CD4-positive, alpha-beta T cell (primary cell): ENCODE measurements at regions not wholly inside any gene's neighbourhood (a gene's known extent, or its start where the extent isn't known, plus 50 kb on each side); places are given as distances from the start of the nearest gene placed in this dataset.

Experiments
- ATAC-seq: fragments of 200-7000 bp; cut with Tn5 transposase; one replicate; pipeline ENCODE4 v1.10.0; 2022; ENCODE audit warnings: mild to moderate bottlenecking; ENCODE audit not compliant: poor library complexity
- CTCF ChIA-PET: fragments of 350-600 bp; sonication (Branson Sonifier 250); formaldehyde crosslinking; loops from one replicate; lab custom pipeline; 2021; ENCODE audit warnings: antibody characterized with exemption, inconsistent platforms; lab: Charles Lee
- POLR2A ChIA-PET: fragments of 350-600 bp; sonication (Branson Sonifier 250); formaldehyde crosslinking; loops from one replicate; lab custom pipeline; 2021; ENCODE audit warnings: antibody characterized with exemption, inconsistent platforms; lab: Charles Lee
- DNase-seq, 14 experiments: peaks; one replicate each; pipeline ENCODE4 v3.0.0-alpha.2; 2013 to 2020; ENCODE audit warnings: mixed read lengths in 2 of 14
- H3K27ac ChIP-seq, 2 donors: one replicate each; pipeline versions ENCODE4 v1.5.1 to v1.7.0; 2013; ENCODE audit warnings: low read length in 2 of 2, low read depth in 1 of 2, mild to moderate bottlenecking in 1 of 2
- H3K27me3 ChIP-seq, 2 experiments: 1 replicate in 1 of 2; 2 replicates in 1 of 2; pipeline versions ENCODE4 v1.6.1 to v1.7.0; 2013; ENCODE audit warnings: low read length in 2 of 2, control low read depth in 1 of 2, mild to moderate bottlenecking in 1 of 2, moderate library complexity in 1 of 2; ENCODE audit not compliant: insufficient read depth in 2 of 2, control insufficient read depth in 1 of 2
- H3K36me3 ChIP-seq: one replicate; pipeline ENCODE4 v1.6.1; 2013; ENCODE audit warnings: low read length, control low read depth; ENCODE audit not compliant: insufficient read depth
- H3K4me1 ChIP-seq: one replicate; pipeline ENCODE4 v1.6.1; 2013; ENCODE audit warnings: low read length, control low read depth; ENCODE audit not compliant: insufficient read depth
- H3K4me3 ChIP-seq: one replicate; pipeline ENCODE4 v1.5.1; 2013; ENCODE audit warnings: mild to moderate bottlenecking, low read length, moderate library complexity
- H3K9me3 ChIP-seq, 2 experiments: 1 replicate in 1 of 2; 2 replicates in 1 of 2; pipeline versions ENCODE4 v1.6.1 to v1.7.0; 2013; ENCODE audit warnings: low read length in 2 of 2, mild to moderate bottlenecking in 2 of 2, control low read depth in 1 of 2, moderate library complexity in 1 of 2; ENCODE audit not compliant: control insufficient read depth in 1 of 2, insufficient read depth in 1 of 2
- H3K27ac Mint-ChIP-seq: one replicate; pipeline ENCODE4 v1.8.0; 2020; ENCODE audit warnings: mixed read lengths
- H3K27me3 Mint-ChIP-seq: one replicate; pipeline ENCODE4 v1.8.0; 2021; ENCODE audit warnings: mixed read lengths
- H3K36me3 Mint-ChIP-seq: one replicate; pipeline ENCODE4 v1.8.0; 2021; ENCODE audit warnings: low read depth, mixed read lengths
- H3K4me1 Mint-ChIP-seq: one replicate; pipeline ENCODE4 v1.8.0; 2021; ENCODE audit warnings: low read depth, mixed read lengths
- H3K4me3 Mint-ChIP-seq: one replicate; pipeline ENCODE4 v1.8.0; 2020; ENCODE audit warnings: mild to moderate bottlenecking, mixed read lengths
- H3K9me3 Mint-ChIP-seq: one replicate; pipeline ENCODE4 v1.8.0; 2020; ENCODE audit warnings: mixed read lengths
- intact Hi-C, 2 experiments: fragments of 100-400 bp; cut with DNase I in 1 of 2; cut with micrococcal nuclease in 1 of 2; formaldehyde crosslinking; loops; one replicate each; pipeline versions ENCODE4 v1.15.1 to v1.9.0; 2023 to 2025; cut with DNase I, micrococcal nuclease
- TF ChIP-seq, protein P1 (sequence below): fragments of 200-600 bp; IDR thresholded peaks from one replicate; pipeline ENCODE4 v1.8.0; 2022; ENCODE audit warnings: antibody characterized with exemption, mild to moderate bottlenecking

DNA sequence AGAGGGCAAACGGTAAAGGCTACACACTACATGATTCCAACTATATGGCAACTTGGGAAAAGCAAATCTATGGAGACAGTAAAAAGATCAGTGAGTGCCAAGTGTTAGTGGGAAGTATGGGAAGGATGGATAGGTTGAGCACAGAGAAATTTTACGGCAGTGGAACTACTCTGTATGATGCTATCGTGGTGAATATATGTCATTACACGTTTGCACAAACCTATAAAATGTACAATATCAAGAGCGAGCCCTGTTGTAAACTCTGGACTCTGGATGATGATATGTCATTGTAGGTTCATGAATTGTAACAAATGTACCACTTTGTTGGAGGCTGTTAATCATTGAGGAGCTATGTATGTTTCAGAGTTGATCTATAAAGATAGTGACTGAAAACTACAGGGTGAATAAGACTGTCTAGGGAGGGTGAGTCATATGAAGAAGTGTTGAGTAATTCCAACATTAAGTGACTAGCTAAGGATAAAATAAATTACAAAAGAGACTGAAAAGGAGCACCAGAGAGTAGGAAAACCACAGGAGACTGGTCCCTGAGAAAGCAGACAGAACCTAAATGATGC lies 349.2 kb upstream of the LMO3 start:
- peaks cover 0 to 12% of the 10 kb centered on the region in 2 experiments for H3K9me3 ChIP-seq
- CTCF ChIA-PET: no interaction called here
- Mint-ChIP-seq H3K36me3 (no peaks in the 10 kb centered on the region), H3K4me3 (no peak overlapping the region), H3K9me3 (peaks cover 23% of the 10 kb centered on the region), H3K27ac (no peak overlapping the region), H3K4me1 (no peaks in the 10 kb centered on the region), H3K27me3 (no peaks in the 10 kb centered on the region)
- POLR2A ChIA-PET: no interaction called here
- H3K36me3 ChIP-seq: no peaks in the 10 kb centered on the region
- H3K4me1 ChIP-seq: no peaks in the 10 kb centered on the region
- H3K27ac ChIP-seq: no peak overlapping the region
- DNase-seq (no peak), ATAC-seq (no peak)
- intact Hi-C loops: no loop called here
- TF ChIP-seq, protein P1, sequence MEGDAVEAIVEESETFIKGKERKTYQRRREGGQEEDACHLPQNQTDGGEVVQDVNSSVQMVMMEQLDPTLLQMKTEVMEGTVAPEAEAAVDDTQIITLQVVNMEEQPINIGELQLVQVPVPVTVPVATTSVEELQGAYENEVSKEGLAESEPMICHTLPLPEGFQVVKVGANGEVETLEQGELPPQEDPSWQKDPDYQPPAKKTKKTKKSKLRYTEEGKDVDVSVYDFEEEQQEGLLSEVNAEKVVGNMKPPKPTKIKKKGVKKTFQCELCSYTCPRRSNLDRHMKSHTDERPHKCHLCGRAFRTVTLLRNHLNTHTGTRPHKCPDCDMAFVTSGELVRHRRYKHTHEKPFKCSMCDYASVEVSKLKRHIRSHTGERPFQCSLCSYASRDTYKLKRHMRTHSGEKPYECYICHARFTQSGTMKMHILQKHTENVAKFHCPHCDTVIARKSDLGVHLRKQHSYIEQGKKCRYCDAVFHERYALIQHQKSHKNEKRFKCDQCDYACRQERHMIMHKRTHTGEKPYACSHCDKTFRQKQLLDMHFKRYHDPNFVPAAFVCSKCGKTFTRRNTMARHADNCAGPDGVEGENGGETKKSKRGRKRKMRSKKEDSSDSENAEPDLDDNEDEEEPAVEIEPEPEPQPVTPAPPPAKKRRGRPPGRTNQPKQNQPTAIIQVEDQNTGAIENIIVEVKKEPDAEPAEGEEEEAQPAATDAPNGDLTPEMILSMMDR: no peak
- H3K27me3 ChIP-seq: no peaks in the 10 kb centered on the region
- no peak overlapping the region for H3K4me3 ChIP-seq

DNA sequence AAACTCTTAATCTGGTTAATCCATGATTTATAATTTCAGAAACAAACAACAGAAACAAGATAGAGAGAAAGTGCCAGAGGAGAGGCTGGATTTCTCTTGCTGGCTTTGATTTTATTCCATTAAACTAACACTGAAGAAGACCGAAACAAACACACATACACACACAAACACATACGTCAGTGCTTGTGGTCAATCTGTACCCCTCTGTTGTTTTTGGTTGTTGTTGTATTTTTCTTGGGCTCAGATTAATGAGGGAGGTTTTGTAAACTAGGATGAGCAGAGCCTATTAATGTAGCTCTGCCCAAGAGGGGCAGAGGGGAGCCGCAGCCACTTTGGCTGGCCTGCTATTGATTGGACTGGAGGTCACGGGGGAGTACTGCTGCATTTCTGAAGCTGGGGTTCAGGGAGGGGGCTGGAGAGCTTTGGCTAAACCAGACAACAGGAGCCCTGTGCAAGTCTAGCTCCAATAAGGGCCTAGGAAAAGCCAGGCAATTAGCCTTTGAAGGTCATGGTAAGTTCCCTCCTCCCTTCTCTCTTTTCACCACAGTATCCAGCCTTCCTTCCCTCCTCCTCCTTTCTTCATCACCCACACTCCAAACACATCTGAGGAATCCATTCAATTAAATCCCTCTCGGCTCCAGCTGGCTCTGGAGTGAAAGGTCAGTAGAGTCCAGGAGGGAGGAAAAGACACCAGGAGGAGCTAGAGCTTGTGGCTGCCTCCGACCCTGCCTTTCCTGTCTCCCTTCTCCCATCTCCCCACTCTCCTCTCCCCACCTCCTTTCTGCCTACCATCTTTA lies 344.1 kb upstream of the LMO3 start:
- H3K4me3 ChIP-seq: no peak overlapping the region
- intact Hi-C loops: no loop called here
- H3K36me3 ChIP-seq: no peaks in the 10 kb centered on the region
- Mint-ChIP-seq H3K9me3 (peaks cover 10% of the 10 kb centered on the region), H3K4me3 (no peak overlapping the region), H3K27ac (no peak overlapping the region), H3K4me1 (no peaks in the 10 kb centered on the region), H3K27me3 (no peaks in the 10 kb centered on the region), H3K36me3 (no peaks in the 10 kb centered on the region)
- ATAC-seq (no peak), DNase-seq (no peak)
- TF ChIP-seq, protein P1: no peak
- POLR2A ChIA-PET: no interaction called here
- no peak overlapping the region for H3K27ac ChIP-seq
- H3K4me1 ChIP-seq: no peaks in the 10 kb centered on the region
- CTCF ChIA-PET: no interaction called here
- no peaks in the 10 kb centered on the region for H3K27me3 ChIP-seq
- peaks cover 0 to 11% of the 10 kb centered on the region in 2 experiments for H3K9me3 ChIP-seq

DNA sequence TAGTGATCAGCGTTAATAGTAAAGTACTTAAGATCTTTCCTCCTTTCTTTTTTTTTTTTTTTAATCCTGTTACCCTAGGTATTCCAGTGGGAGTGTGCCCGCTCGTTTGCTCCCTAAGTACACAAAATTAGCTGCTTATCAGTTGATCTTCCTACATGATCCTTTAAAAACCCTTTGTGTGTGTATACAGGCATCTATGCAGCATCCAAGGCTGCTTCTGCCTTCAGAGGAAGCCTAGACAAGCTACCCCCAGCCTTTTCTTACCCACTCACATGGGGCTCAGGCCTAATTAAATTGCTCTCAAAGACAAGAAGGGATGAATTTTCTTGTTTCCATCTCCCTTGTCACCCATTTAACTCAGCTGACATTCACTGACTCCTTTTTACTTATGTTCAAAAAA lies 343.4 kb upstream of the LMO3 start:
- H3K4me3 ChIP-seq: no peak overlapping the region
- Mint-ChIP-seq H3K4me1 (no peaks in the 10 kb centered on the region), H3K27ac (no peak overlapping the region), H3K9me3 (peaks cover 7% of the 10 kb centered on the region), H3K4me3 (no peak overlapping the region), H3K36me3 (no peaks in the 10 kb centered on the region), H3K27me3 (no peaks in the 10 kb centered on the region)
- H3K9me3 ChIP-seq: peaks cover 0 to 11% of the 10 kb centered on the region in 2 experiments
- ATAC-seq: no peak
- ChIA-PET POLR2A (no interaction called here), CTCF (no interaction called here)
- no peaks in the 10 kb centered on the region for H3K4me1 ChIP-seq
- TF ChIP-seq, protein P1: no peak
- no peak overlapping the region for H3K27ac ChIP-seq
- H3K27me3 ChIP-seq: no peaks in the 10 kb centered on the region
- no peaks in the 10 kb centered on the region for H3K36me3 ChIP-seq
- intact Hi-C loops: no loop called here
- DNase-seq: no peak
